Mesenchymal stem cell (in vitro differentiated cells and primary cell): ENCODE measurements at regions not wholly inside any gene's neighbourhood (a gene's known extent, or its start where the extent isn't known, plus 50 kb on each side); places are given as distances from the start of the nearest gene placed in this dataset.

Experiments used
- DNase-seq: peaks from one replicate; pipeline ENCODE4 v3.0.0-alpha.2; 2013
- H2AFZ ChIP-seq: one replicate; pipeline ENCODE4 v1.6.1; 2013; ENCODE audit warnings: low read depth, mild to moderate bottlenecking, control low read depth, inconsistent platforms, low read length, moderate library complexity
- H2AK5ac ChIP-seq: 2 replicates; pipeline ENCODE4 v1.6.1; 2013; ENCODE audit warnings: low read length, moderate library complexity, mild to moderate bottlenecking, inconsistent platforms; ENCODE audit not compliant: severe bottlenecking
- H2BK120ac ChIP-seq: one replicate; pipeline ENCODE4 v1.6.1; 2013; ENCODE audit warnings: low read depth, mild to moderate bottlenecking, inconsistent platforms, low read length, moderate library complexity
- H2BK12ac ChIP-seq, 2 experiments: one replicate each; pipeline ENCODE4 v1.6.1; 2013; ENCODE audit warnings: inconsistent platforms in 2 of 2, low read length in 2 of 2, mild to moderate bottlenecking in 2 of 2, moderate library complexity in 2 of 2, control low read depth in 1 of 2
- H2BK15ac ChIP-seq: one replicate; pipeline ENCODE4 v1.6.1; 2013; ENCODE audit warnings: mild to moderate bottlenecking, low read depth, inconsistent platforms; ENCODE audit not compliant: poor library complexity, severe bottlenecking
- H2BK5ac ChIP-seq: 2 replicates; pipeline ENCODE4 v1.6.1; 2013; ENCODE audit warnings: low read depth, mild to moderate bottlenecking, low read length, control low read depth, inconsistent platforms; ENCODE audit not compliant: poor library complexity, severe bottlenecking
- H3K14ac ChIP-seq, 2 experiments: one replicate each; pipeline ENCODE4 v1.6.1; 2013; ENCODE audit warnings: inconsistent platforms in 2 of 2, low read length in 2 of 2, control low read depth in 1 of 2, mild to moderate bottlenecking in 1 of 2, moderate library complexity in 1 of 2
- H3K18ac ChIP-seq, 2 experiments: one replicate each; pipeline ENCODE4 v1.6.1; 2013; ENCODE audit warnings: inconsistent platforms in 2 of 2, low read length in 2 of 2, control low read depth in 1 of 2, low read depth in 1 of 2, mild to moderate bottlenecking in 1 of 2
- H3K23ac ChIP-seq, 2 experiments: one replicate each; pipeline ENCODE4 v1.6.1; 2013; ENCODE audit warnings: inconsistent platforms in 2 of 2, low read length in 2 of 2, mild to moderate bottlenecking in 2 of 2, moderate library complexity in 2 of 2, control low read depth in 1 of 2
- H3K27ac ChIP-seq: 2 replicates; pipeline ENCODE4 v1.5.1; 2013; ENCODE audit warnings: mild to moderate bottlenecking, moderate library complexity, low read length, control low read depth, inconsistent platforms; ENCODE audit not compliant: poor library complexity, severe bottlenecking
- H3K27me3 ChIP-seq, 2 experiments: 2 replicates each; pipeline versions ENCODE4 v1.6.1 to v1.7.0; 2013; ENCODE audit warnings: low read length in 2 of 2, mild to moderate bottlenecking in 2 of 2, moderate library complexity in 2 of 2, control low read depth in 1 of 2, inconsistent platforms in 1 of 2; ENCODE audit not compliant: control insufficient read depth in 1 of 2, insufficient read depth in 1 of 2
- H3K36me3 ChIP-seq, 2 experiments: 2 replicates each; pipeline versions ENCODE4 v1.6.1 to v1.7.0; 2013; ENCODE audit warnings: low read length in 2 of 2, control low read depth in 1 of 2, inconsistent platforms in 1 of 2, low read depth in 1 of 2, mild to moderate bottlenecking in 1 of 2; ENCODE audit not compliant: insufficient read depth in 2 of 2, control insufficient read depth in 1 of 2
- H3K4ac ChIP-seq, 2 experiments: one replicate each; pipeline ENCODE4 v1.6.1; 2013; ENCODE audit warnings: inconsistent platforms in 2 of 2, low read length in 2 of 2, mild to moderate bottlenecking in 2 of 2, moderate library complexity in 2 of 2, control low read depth in 1 of 2, low read depth in 1 of 2
- H3K4me1 ChIP-seq: 2 replicates; pipeline ENCODE4 v1.6.1; 2013; ENCODE audit warnings: low read depth, low read length, control low read depth; ENCODE audit not compliant: control insufficient read depth, insufficient read depth
- H3K4me2 ChIP-seq: 2 replicates; pipeline ENCODE4 v1.6.1; 2013; ENCODE audit warnings: low read length, mild to moderate bottlenecking, inconsistent platforms; ENCODE audit not compliant: poor library complexity, severe bottlenecking
- H3K4me3 ChIP-seq, 2 experiments: 2 replicates each; pipeline versions ENCODE4 v1.5.1 to v1.7.0; 2013; ENCODE audit warnings: low read length in 2 of 2, mild to moderate bottlenecking in 2 of 2, control low read depth in 1 of 2, low read depth in 1 of 2; ENCODE audit not compliant: insufficient read depth in 1 of 2
- H3K79me1 ChIP-seq: replicated peaks from 2 replicates; pipeline ENCODE4 v1.6.1; 2013; ENCODE audit warnings: mild to moderate bottlenecking, control low read depth, low read length, inconsistent platforms; ENCODE audit not compliant: poor library complexity, severe bottlenecking
- H3K9ac ChIP-seq: 2 replicates; pipeline ENCODE4 v1.7.0; 2013; ENCODE audit warnings: mild to moderate bottlenecking, low read length, moderate library complexity
- H3K9me3 ChIP-seq: 2 replicates; pipeline ENCODE4 v1.7.0; 2013; ENCODE audit warnings: mild to moderate bottlenecking, low read length; ENCODE audit not compliant: control insufficient read depth
- H4K8ac ChIP-seq: one replicate; pipeline ENCODE4 v1.6.1; 2013; ENCODE audit warnings: inconsistent platforms, mild to moderate bottlenecking, low read length, moderate library complexity
- H4K91ac ChIP-seq: one replicate; pipeline ENCODE4 v1.6.1; 2013; ENCODE audit warnings: mild to moderate bottlenecking, low read length, inconsistent platforms
- WGBS: methylation state at CpG from one replicate; pipeline ENCODE4 v1.1.7; 2013; ENCODE audit warnings: mixed read lengths; 5-methylcytosine and 5-hydroxymethylcytosine counted together

DNA sequence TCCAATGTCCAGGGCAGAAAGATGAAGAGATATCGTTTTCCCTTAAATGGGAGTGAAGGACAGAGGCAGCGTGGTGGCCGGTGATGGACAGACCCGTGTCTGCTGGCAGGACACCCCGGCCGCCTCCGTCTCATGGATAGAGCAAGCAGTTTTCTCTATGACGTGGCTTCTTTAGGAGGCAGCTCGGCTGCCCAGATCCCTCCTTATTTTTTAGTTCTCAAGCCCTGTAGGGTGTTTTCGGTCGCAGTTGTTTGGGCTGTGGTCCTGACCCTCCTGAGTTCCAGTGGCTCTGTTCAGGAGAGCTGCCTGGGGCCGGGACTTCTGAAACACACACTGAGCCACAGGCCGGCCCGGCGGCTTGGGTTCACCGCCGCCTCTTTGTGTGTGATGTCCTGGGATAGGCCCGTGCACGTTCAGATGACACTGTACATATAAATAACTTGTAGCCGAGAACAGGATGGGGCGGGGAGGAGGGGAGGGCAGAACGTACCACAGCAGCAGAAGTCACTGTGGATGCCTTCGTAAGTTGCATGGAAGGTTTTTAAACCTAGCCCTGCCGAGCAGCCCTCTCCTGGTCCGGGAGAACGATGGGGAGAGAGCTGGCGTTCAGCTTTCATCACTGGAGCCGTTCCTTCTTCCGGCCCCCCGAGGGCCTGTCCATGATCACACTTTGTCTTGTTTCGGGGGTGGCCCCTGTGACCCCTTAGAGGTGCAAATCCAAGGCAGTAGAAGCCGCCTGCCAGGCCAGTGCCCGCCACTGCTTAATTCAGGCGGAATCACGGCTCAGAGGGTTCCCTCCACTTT is 65.2 kb downstream of the SIK1 start:
- H4K91ac ChIP-seq: no peak overlapping the region
- H3K9ac ChIP-seq: peak overlapping the region; percentile 76
- H3K4me2 ChIP-seq: no peak overlapping the region
- H3K9me3 ChIP-seq: no peaks in the 10 kb centered on the region
- peaks cover 0 to 11% of the 10 kb centered on the region in 2 experiments for H3K27me3 ChIP-seq
- no peaks in the 10 kb centered on the region for H3K79me1 ChIP-seq
- H4K8ac ChIP-seq: peak overlapping the region; percentile 62
- H2BK15ac ChIP-seq: peak overlapping the region; percentile 68
- no peaks in the 10 kb centered on the region for H3K36me3 ChIP-seq
- no peak overlapping the region for H2AK5ac ChIP-seq
- peak overlapping the region in 1 of 2 experiments; percentile 43 for H3K4me3 ChIP-seq
- peak overlapping the region in 1 of 2 experiments; percentile 38 for H3K18ac ChIP-seq
- no peak overlapping the region for H2BK5ac ChIP-seq
- H3K14ac ChIP-seq: no peak overlapping the region
- H2BK120ac ChIP-seq: no peak overlapping the region
- no peak overlapping the region for H3K27ac ChIP-seq
- H2AFZ ChIP-seq: no peak overlapping the region
- peak; percentile 35 for DNase-seq
- peaks cover 5% of the 10 kb centered on the region for H3K4me1 ChIP-seq
- WGBS: 87% methylated on average over 35 of the region's 35 CpGs
- peak overlapping the region in 1 of 2 experiments; percentile 10 for H3K4ac ChIP-seq
- H2BK12ac ChIP-seq: no peak overlapping the region
- no peak overlapping the region for H3K23ac ChIP-seq

DNA sequence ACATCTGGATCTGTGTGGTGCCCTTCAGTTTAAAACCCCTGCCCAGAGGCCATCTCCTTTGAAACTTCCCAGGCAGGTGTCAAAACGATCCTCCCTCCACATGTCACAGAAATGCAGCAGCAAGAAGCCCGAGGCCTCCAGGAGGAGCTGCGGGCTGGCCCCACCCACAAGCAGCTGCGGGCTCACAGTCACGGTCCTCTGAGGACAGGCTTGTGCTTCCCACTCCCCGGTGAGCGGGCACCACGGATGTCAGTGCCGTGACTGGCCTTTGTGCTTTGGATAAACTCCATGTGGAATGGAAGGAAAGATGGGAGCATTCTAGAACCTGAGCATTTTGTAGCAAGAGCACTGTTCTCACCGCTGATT is 65.8 kb downstream of the SIK1 start:
- Histone ChIP-seq H2AK5ac (no peak overlapping the region), H3K9me3 (no peaks in the 10 kb centered on the region), H3K4me2 (no peak overlapping the region), H2BK12ac (no peak overlapping the region), H2BK120ac (no peak overlapping the region), H3K9ac (peak overlapping the region; percentile 76), H3K79me1 (no peaks in the 10 kb centered on the region), H3K27me3 (peaks cover 0 to 8% of the 10 kb centered on the region in 2 experiments), H3K4me3 (peak overlapping the region in 1 of 2 experiments; percentile 43), H4K91ac (no peak overlapping the region), H3K4ac (no peak overlapping the region), H3K14ac (no peak overlapping the region), H4K8ac (peak overlapping the region; percentile 7), H2AFZ (no peak overlapping the region), H3K4me1 (peaks cover 3% of the 10 kb centered on the region), H3K18ac (no peak overlapping the region), H2BK15ac (no peak overlapping the region), H3K23ac (no peak overlapping the region), H3K27ac (no peak overlapping the region), H3K36me3 (no peaks in the 10 kb centered on the region), H2BK5ac (no peak overlapping the region)
- no peak for DNase-seq
- 70% methylated on average over 10 of the region's 10 CpGs for WGBS

DNA sequence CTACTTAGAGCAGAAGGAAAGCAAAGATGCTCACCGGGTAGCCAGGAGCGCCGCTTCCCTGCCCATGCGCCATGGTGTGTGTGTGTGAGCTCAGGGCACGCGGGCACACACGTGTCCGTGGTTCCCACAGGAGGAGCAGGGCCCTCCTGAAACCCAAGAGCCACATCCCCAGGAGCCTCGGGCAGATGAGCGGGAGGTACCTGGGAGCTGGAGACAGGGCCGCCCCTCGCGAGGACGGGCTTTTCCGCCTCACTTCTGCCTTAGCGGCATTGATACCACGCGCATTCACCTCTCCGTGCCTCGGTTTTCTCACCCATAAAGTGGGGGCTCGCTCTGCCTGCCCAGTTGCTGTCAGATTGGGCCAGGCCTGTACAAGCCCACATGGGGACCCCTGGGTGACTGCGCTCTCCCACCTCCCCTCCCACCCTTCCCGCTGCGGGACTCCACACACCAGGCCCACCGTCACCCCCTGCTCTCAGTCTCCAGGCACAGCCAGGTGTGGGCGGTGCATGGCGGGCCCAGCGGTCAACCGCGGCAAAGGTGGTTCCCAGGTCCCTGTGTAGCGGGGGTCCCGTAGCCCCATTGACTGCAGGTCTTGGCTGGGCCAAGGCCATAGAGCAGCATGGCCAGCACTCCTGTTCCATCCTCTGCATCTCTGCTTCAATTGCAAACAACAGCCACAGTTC is 66.3 kb downstream of the SIK1 start:
- no peaks in the 10 kb centered on the region for H3K9me3 ChIP-seq
- H3K4me1 ChIP-seq: peaks cover under 1% of the 10 kb centered on the region
- H2BK12ac ChIP-seq: no peak overlapping the region
- no peak overlapping the region for H3K4ac ChIP-seq
- no peak overlapping the region for H2BK15ac ChIP-seq
- no peak overlapping the region for H2BK120ac ChIP-seq
- no peak overlapping the region for H3K27ac ChIP-seq
- H3K79me1 ChIP-seq: no peaks in the 10 kb centered on the region
- peak overlapping the region; percentile 76 for H3K9ac ChIP-seq
- H2AFZ ChIP-seq: no peak overlapping the region
- no peak overlapping the region for H3K4me2 ChIP-seq
- H2AK5ac ChIP-seq: no peak overlapping the region
- no peak for DNase-seq
- H4K91ac ChIP-seq: no peak overlapping the region
- 93% methylated on average over 32 of the region's 32 CpGs for WGBS
- H3K14ac ChIP-seq: no peak overlapping the region
- no peak overlapping the region for H3K23ac ChIP-seq
- H2BK5ac ChIP-seq: no peak overlapping the region
- H4K8ac ChIP-seq: no peak overlapping the region
- H3K4me3 ChIP-seq: no peak overlapping the region
- H3K27me3 ChIP-seq: peaks cover 0 to 5% of the 10 kb centered on the region in 2 experiments
- H3K18ac ChIP-seq: no peak overlapping the region
- H3K36me3 ChIP-seq: no peaks in the 10 kb centered on the region
